ENCODE measurements at regions not wholly inside any gene's neighbourhood (a gene's known extent, or its start where the extent isn't known, plus 50 kb on each side); places are given as distances from the start of the nearest gene placed in this dataset.

- Histone ChIP-seq H3K36me3 (no peaks in the 10 kb centered on the region), H3K27ac (no peak overlapping the region), H3K27me3 (no peaks in the 10 kb centered on the region), H3K4me1 (ENCODE audit: insufficient read depth) (no peaks in the 10 kb centered on the region), H3K9me3 (no peaks in the 10 kb centered on the region), H3K4me3 (no peak overlapping the region)
- TF ChIP-seq EP300 (IDR thresholded peaks at IDR 0.05) (no peak), CTCF (IDR thresholded peaks at IDR 0.05) (no peak), POLR2A (IDR thresholded peaks at IDR 0.05) (no peak)
- intact Hi-C loops (cut with DNase I), result no loop called here
- DNase-seq, result no peak
These were observed 159.0 kb upstream of the RAG2 start for GRCh38 chr11:36757075-36757474.

- intact Hi-C loops (cut with DNase I), result no loop called here
- H3K27me3 ChIP-seq, result no peaks in the 10 kb centered on the region
- H3K27ac ChIP-seq, result no peak overlapping the region
- no peaks in the 10 kb centered on the region for H3K9me3 ChIP-seq
- DNase-seq, result no peak
- TF ChIP-seq CTCF (IDR thresholded peaks at IDR 0.05), result no peak
- no peak for TF ChIP-seq POLR2A (IDR thresholded peaks at IDR 0.05)
- TF ChIP-seq EP300 (IDR thresholded peaks at IDR 0.05), result no peak
- 84 to 87% (median 84%) methylated on average over 6 of the region's 6 CpGs for WGBS, 3 donors
- H3K4me1 ChIP-seq (ENCODE audit: insufficient read depth), result no peaks in the 10 kb centered on the region
- no peaks in the 10 kb centered on the region for H3K36me3 ChIP-seq
- no peak overlapping the region for H3K4me3 ChIP-seq
These were observed 155.9 kb upstream of the RAG2 start for GRCh38 chr11:36753960-36754359.

GRCh38 chr11:36751996-36752395 lies 154.0 kb upstream of the RAG2 start:
- Histone ChIP-seq H3K4me3 (no peak overlapping the region), H3K27ac (no peak overlapping the region), H3K4me1 (ENCODE audit: insufficient read depth) (no peaks in the 10 kb centered on the region), H3K36me3 (no peaks in the 10 kb centered on the region), H3K27me3 (no peaks in the 10 kb centered on the region), H3K9me3 (no peaks in the 10 kb centered on the region)
- no peak for DNase-seq
- TF ChIP-seq EP300 (IDR thresholded peaks at IDR 0.05) (no peak), POLR2A (IDR thresholded peaks at IDR 0.05) (no peak), CTCF (IDR thresholded peaks at IDR 0.05) (no peak)
- 49 to 57% (median 54%) methylated on average over 3 of the region's 3 CpGs for WGBS, 3 donors
- intact Hi-C loops (cut with DNase I), result no loop called here

- intact Hi-C loops (cut with DNase I), result no loop called here
- TF ChIP-seq POLR2A (IDR thresholded peaks at IDR 0.05), result no peak
- TF ChIP-seq CTCF (IDR thresholded peaks at IDR 0.05), result no peak
- no peak for TF ChIP-seq EP300 (IDR thresholded peaks at IDR 0.05)
- Histone ChIP-seq H3K27me3 (no peaks in the 10 kb centered on the region), H3K4me3 (no peak overlapping the region), H3K4me1 (ENCODE audit: insufficient read depth) (no peaks in the 10 kb centered on the region), H3K9me3 (no peaks in the 10 kb centered on the region), H3K27ac (no peak overlapping the region), H3K36me3 (no peaks in the 10 kb centered on the region)
- 48 to 61% (median 52%) methylated on average over 4 of the region's 4 CpGs for WGBS, 3 donors
- no peak for DNase-seq
These were observed 153.3 kb upstream of the RAG2 start for GRCh38 chr11:36751335-36751781.

- no peak for DNase-seq
- Histone ChIP-seq H3K4me3 (no peak overlapping the region), H3K27me3 (no peaks in the 10 kb centered on the region), H3K4me1 (ENCODE audit: insufficient read depth) (no peaks in the 10 kb centered on the region), H3K27ac (no peak overlapping the region), H3K36me3 (no peaks in the 10 kb centered on the region), H3K9me3 (no peaks in the 10 kb centered on the region)
- 64 to 81% (median 72%) methylated on average over 1 of the region's 1 CpG for WGBS, 3 donors
- TF ChIP-seq CTCF (IDR thresholded peaks at IDR 0.05), result no peak
- TF ChIP-seq POLR2A (IDR thresholded peaks at IDR 0.05), result no peak
- no peak for TF ChIP-seq EP300 (IDR thresholded peaks at IDR 0.05)
- intact Hi-C loops (cut with DNase I), result no loop called here
These were observed 152.3 kb upstream of the RAG2 start for GRCh38 chr11:36750349-36750748.

All from ovary (tissue), 7 donors.